GM12878 (cell line): ENCODE measurements at regions not wholly inside any gene's neighbourhood (a gene's known extent, or its start where the extent isn't known, plus 50 kb on each side); places are given as distances from the start of the nearest gene placed in this dataset.

ENCODE experiments used
- ATAC-seq: fragments of 200-7000 bp; cut with Tn5 transposase; 3 replicates; pipeline ENCODE4 v1.9.1; 2020; ENCODE audit warnings: mild to moderate bottlenecking, moderate library complexity
- BruUV-seq: library from RNA; stranded (reverse); fragments of 400-500 nt; replicated peaks from 2 replicates; lab custom pipeline; 2021; lab: Mats Ljungman, UMichigan
- CTCF ChIA-PET: fragments of 300-600 bp; sonication (Branson Sonifier 250); formaldehyde crosslinking; extraction: SDS; loops from one replicate; lab custom pipeline; 2021; ENCODE audit warnings: inconsistent platforms; lab: Yijun Ruan, JAX
- POLR2A ChIA-PET: fragments of 350-600 bp; formaldehyde crosslinking; extraction: SDS; loops from one replicate; lab custom pipeline; 2021; ENCODE audit warnings: inconsistent platforms; lab: Charles Lee
- RAD21 ChIA-PET: fragments of 300-600 bp; sonication (Branson Sonifier 250); formaldehyde crosslinking; loops from one replicate; lab custom pipeline; 2023; ENCODE audit warnings: antibody characterized with exemption; ENCODE audit not compliant: unreplicated experiment; lab: Charles Lee
- SMC1A ChIA-PET: fragments of 300-600 bp; sonication (Branson Sonifier 250); formaldehyde crosslinking; loops from one replicate; lab custom pipeline; 2023; ENCODE audit not compliant: unreplicated experiment, uncharacterized antibody; lab: Charles Lee
- DNase-seq: peaks from one replicate; pipeline ENCODE4 v3.0.0-alpha.2; 2011; ENCODE audit warnings: low read depth, low spot score
- FAIRE-seq: peaks from 3 replicates; lab custom pipeline; 2011; peaks lifted over from hg19 to GRCh38; lab: Jason Lieb, UNC
- H2AFZ ChIP-seq: 2 replicates; pipeline ENCODE4 v1.6.0; 2011; ENCODE audit warnings: low read depth, low read length, control low read depth; ENCODE audit not compliant: control insufficient read depth
- H3K27ac ChIP-seq: 2 replicates; pipeline ENCODE4 v1.5.1; 2011; ENCODE audit warnings: control low read depth; ENCODE audit not compliant: control insufficient read depth, insufficient read depth
- H3K27me3 ChIP-seq, 2 experiments: replicated peaks in 1 of 2; 2 replicates each; pipeline versions ENCODE4 v1.6.0 to v1.6.1; 2011; ENCODE audit warnings: low read length in 1 of 2; ENCODE audit not compliant: control insufficient read depth in 2 of 2, insufficient read depth in 2 of 2
- H3K36me3 ChIP-seq, 2 experiments: 2 replicates each; pipeline ENCODE4 v1.5.1; 2011; ENCODE audit warnings: low read length in 1 of 2; ENCODE audit not compliant: control insufficient read depth in 2 of 2, insufficient read depth in 2 of 2
- H3K4me1 ChIP-seq: 2 replicates; pipeline ENCODE4 v1.6.1; 2011; ENCODE audit warnings: mild to moderate bottlenecking, low read length, moderate library complexity, mixed read lengths; ENCODE audit not compliant: control insufficient read depth, insufficient read depth
- H3K4me2 ChIP-seq: 2 replicates; pipeline ENCODE4 v1.6.0; 2011; ENCODE audit warnings: control low read depth; ENCODE audit not compliant: control insufficient read depth, insufficient read depth
- H3K4me3 ChIP-seq: fragments of 200-600 bp; sonication (generic); 2 replicates; pipeline ENCODE4 v1.5.1; 2016
- H3K79me2 ChIP-seq: 2 replicates; pipeline ENCODE4 v1.6.0; 2011; ENCODE audit warnings: low read length; ENCODE audit not compliant: control insufficient read depth, insufficient read depth
- H3K9ac ChIP-seq: 2 replicates; pipeline ENCODE4 v1.8.0; 2011; ENCODE audit warnings: low read length, control low read depth, mixed read lengths; ENCODE audit not compliant: control insufficient read depth, insufficient read depth
- H3K9me3 ChIP-seq: replicated peaks from 3 replicates; pipeline ENCODE4 v1.5.1; 2011; ENCODE audit warnings: mild to moderate bottlenecking, low read length; ENCODE audit not compliant: control insufficient read depth, insufficient read depth
- H4K20me1 ChIP-seq: 2 replicates; pipeline ENCODE4 v1.6.0; 2011; ENCODE audit not compliant: control insufficient read depth, insufficient read depth
- BCL11A ChIP-seq: IDR thresholded peaks from 2 replicates; pipeline ENCODE4 v1.6.1; 2011; ENCODE audit warnings: low read depth, low read length
- CBX3 ChIP-seq: fragments of 200-600 bp; sonication (generic); IDR thresholded peaks from 2 replicates; pipeline ENCODE4 v1.6.1; 2016; ENCODE audit warnings: low read depth, borderline replicate concordance
- CBX5 ChIP-seq: sonication (generic); IDR thresholded peaks from 2 replicates; pipeline ENCODE4 v1.6.1; 2016; ENCODE audit warnings: low read depth, moderate library complexity, mild to moderate bottlenecking, inconsistent platforms
- CHD4 ChIP-seq: fragments of 200-600 bp; sonication (generic); IDR thresholded peaks from 2 replicates; pipeline ENCODE4 v1.6.1; 2016; ENCODE audit warnings: mild to moderate bottlenecking
- EED ChIP-seq: sonication (generic); IDR thresholded peaks from 2 replicates; pipeline ENCODE4 v1.6.1; 2016; ENCODE audit warnings: antibody characterized with exemption, low read depth
- ETV6 ChIP-seq, 2 experiments: fragments of 450-650 bp in 1 of 2; IDR thresholded peaks in 1 of 2; conservative IDR thresholded peaks in 1 of 2; 2 replicates each; pipeline ENCODE4 v1.6.1; 2014; ENCODE audit warnings: antibody characterized with exemption in 1 of 2, borderline replicate concordance in 1 of 2, low read depth in 1 of 2, mild to moderate bottlenecking in 1 of 2, moderate library complexity in 1 of 2
- EZH2 ChIP-seq: IDR thresholded peaks from 2 replicates; pipeline ENCODE4 v1.6.1; 2012; ENCODE audit warnings: low read depth, mild to moderate bottlenecking, control low read depth, inconsistent platforms, low read length, borderline replicate concordance; ENCODE audit not compliant: control insufficient read depth
- PAX8 ChIP-seq: fragments of 450-650 bp; IDR thresholded peaks from 2 replicates; pipeline ENCODE4 v1.6.1; 2017; ENCODE audit warnings: mild to moderate bottlenecking, moderate library complexity
- RAD21 ChIP-seq: IDR thresholded peaks from 2 replicates; pipeline ENCODE4 v1.6.1; 2011; ENCODE audit warnings: mild to moderate bottlenecking, low read depth, low read length, moderate library complexity; ENCODE audit not compliant: insufficient read depth
- RB1 ChIP-seq: fragments of 450-650 bp; formaldehyde crosslinking; IDR thresholded peaks from 2 replicates; pipeline ENCODE4 v1.6.1; 2017; ENCODE audit warnings: mild to moderate bottlenecking, borderline replicate concordance
- RCOR1 ChIP-seq: conservative IDR thresholded peaks from 2 replicates; pipeline ENCODE4 v1.6.1; 2012; ENCODE audit warnings: low read depth, low read length, improper control_type of control experiment
- RUNX3 ChIP-seq: IDR thresholded peaks from 2 replicates; pipeline ENCODE4 v1.6.1; 2012; ENCODE audit warnings: low read length, inconsistent platforms
- STAT1 ChIP-seq: fragments of 450-650 bp; conservative IDR thresholded peaks from 2 replicates; pipeline ENCODE4 v1.6.1; 2014; ENCODE audit warnings: antibody characterized with exemption, mild to moderate bottlenecking
- TCF3 ChIP-seq: IDR thresholded peaks from 2 replicates; pipeline ENCODE4 v1.6.1; 2012; ENCODE audit warnings: low read depth, mild to moderate bottlenecking, low read length, borderline replicate concordance; ENCODE audit not compliant: insufficient read depth
- ZNF384 ChIP-seq: IDR thresholded peaks from 2 replicates; pipeline ENCODE4 v1.6.1; 2012; ENCODE audit warnings: low read depth, mild to moderate bottlenecking, low read length, improper control_type of control experiment, borderline replicate concordance
- WGBS: methylation state at CpG from one replicate; pipeline ENCODE4 v1.1.6; 2016; ENCODE audit warnings: low lambda C conversion rate; ENCODE audit not compliant: insufficient replicate concordance, insufficient coverage; ENCODE audit errors: missing lambda C conversion rate; 5-methylcytosine and 5-hydroxymethylcytosine counted together
- in situ Hi-C: fragments of 300-500 bp; cut with MboI; formaldehyde crosslinking; loops from 9 replicates; pipeline ENCODE4 v1.14.3; 2018; ENCODE audit warnings: mixed read lengths
- intact Hi-C: fragments of 100-400 bp; cut with micrococcal nuclease; formaldehyde crosslinking; loops from one replicate; pipeline ENCODE4 v1.14.2; 2022; ENCODE audit not compliant: unreplicated experiment

DNA sequence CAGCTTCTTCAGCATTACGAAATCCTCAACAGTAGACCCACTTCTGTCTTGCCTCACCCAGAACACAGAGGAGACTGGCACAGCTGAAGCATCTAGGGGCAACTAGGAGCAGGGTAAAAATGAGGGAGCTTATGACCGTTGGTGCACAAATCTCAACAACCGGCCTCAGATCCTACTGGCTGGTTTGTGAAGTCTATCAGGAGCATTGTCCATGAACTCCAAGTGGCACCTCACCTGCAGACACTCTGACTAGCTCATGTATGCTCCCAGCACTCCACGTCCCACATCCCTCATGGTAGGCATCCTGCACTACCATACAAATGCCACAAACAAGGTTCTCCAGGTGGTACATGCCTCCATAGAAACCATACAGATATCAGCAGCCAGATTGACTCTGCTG is 163.1 kb downstream of the TLE3 start (continued):
- TF ChIP-seq ZNF384 (no peak), EED (no peak), ETV6 (conservative IDR thresholded peaks at IDR 0.05 in 1 of 2, IDR thresholded peaks at IDR 0.05 in 1 of 2; ENCODE audit: borderline replicate concordance in 1 of 2, low read depth in 1 of 2) (no peak)

- ATAC-seq (no peak), DNase-seq (no peak), FAIRE-seq (no peak)
- H3K36me3 ChIP-seq: no peaks in the 10 kb centered on the region
- H3K9ac ChIP-seq: no peak overlapping the region
- no peak overlapping the region for H3K27ac ChIP-seq
- RAD21 ChIA-PET: no interaction called here
- peaks cover under 1% of the 10 kb centered on the region; the same call in 1 of the 3 replicates for H3K9me3 ChIP-seq
- no peak overlapping the region for H3K4me3 ChIP-seq
- no peak overlapping the region for H2AFZ ChIP-seq
- H3K27me3 ChIP-seq: peaks cover 0 to 2% of the 10 kb centered on the region in 2 experiments; a peak in 3 of 4 replicates
- no peak for TF ChIP-seq CBX5
- TF ChIP-seq BCL11A: no peak
- no peak for TF ChIP-seq CBX3
- no peak for TF ChIP-seq RAD21
- TF ChIP-seq PAX8: no peak
- TF ChIP-seq RCOR1: no peak
- TF ChIP-seq STAT1: no peak
- TF ChIP-seq RUNX3: no peak
- no peak for TF ChIP-seq RB1
- no peak for TF ChIP-seq CHD4
- TF ChIP-seq EZH2: no peak
- TF ChIP-seq TCF3: no peak
- H3K79me2 ChIP-seq: no peaks in the 10 kb centered on the region
- BruUV-seq: no TSS peak
- H4K20me1 ChIP-seq: no peaks in the 10 kb centered on the region
- in situ Hi-C loops (no loop called here), intact Hi-C loops (no loop called here)
- 37% methylated on average over 7 of the region's 7 CpGs for WGBS
- CTCF ChIA-PET: interaction anchor here (0.9 kb wide), 1 partner anchor 9 kb away, joined by 3 read pairs; no protein-coding TSS in a partner anchor
- H3K4me2 ChIP-seq: no peak overlapping the region
- SMC1A ChIA-PET: no interaction called here
- POLR2A ChIA-PET: no interaction called here
- H3K4me1 ChIP-seq: no peaks in the 10 kb centered on the region
Measured at GRCh38 chr15:69939513-69940440, 157.9 kb downstream of the TLE3 start.
